ENCODE measurements at regions not wholly inside any gene's neighbourhood (a gene's known extent, or its start where the extent isn't known, plus 50 kb on each side); places are given as distances from the start of the nearest gene placed in this dataset.

- TF ChIP-seq CTCF (IDR thresholded peaks at IDR 0.05 in 4 of 5, conservative IDR thresholded peaks at IDR 0.05 in 1 of 5) (no peak), POLR2A (IDR thresholded peaks at IDR 0.05) (no peak)
Observed at GRCh38 chr5:158275511-158275910, 416.6 kb upstream of the CLINT1 start.

All from gastrocnemius medialis (tissue), 4 donors.